Neutrophil (primary cell): ENCODE measurements at regions not wholly inside any gene's neighbourhood (a gene's known extent, or its start where the extent isn't known, plus 50 kb on each side); places are given as distances from the start of the nearest gene placed in this dataset.

Source experiments
- H3K27ac ChIP-seq: fragments of 200-600 bp; sonication (generic); 2 replicates; pipeline ENCODE4 v1.5.1; 2016; ENCODE audit warnings: mild to moderate bottlenecking, moderate library complexity
- H3K27me3 ChIP-seq: fragments of 200-600 bp; sonication (generic); 2 replicates; pipeline ENCODE4 v1.6.0; 2016; ENCODE audit warnings: mild to moderate bottlenecking
- H3K36me3 ChIP-seq: fragments of 200-600 bp; sonication (generic); 2 replicates; pipeline ENCODE4 v1.5.1; 2017
- H3K4me1 ChIP-seq, 2 experiments: fragments of 200-600 bp in 1 of 2; sonication (generic) in 1 of 2; 1 replicate in 1 of 2; 2 replicates in 1 of 2; pipeline versions ENCODE4 v1.5.1 to v1.6.1; 2013 to 2016; ENCODE audit warnings: low read depth in 1 of 2, low read length in 1 of 2, mild to moderate bottlenecking in 1 of 2, moderate library complexity in 1 of 2; ENCODE audit not compliant: control insufficient read depth in 1 of 2, insufficient read depth in 1 of 2
- H3K4me3 ChIP-seq, 2 experiments: fragments of 200-600 bp in 1 of 2; sonication (generic) in 1 of 2; 1 replicate in 1 of 2; 2 replicates in 1 of 2; pipeline ENCODE4 v1.5.1; 2013 to 2016; ENCODE audit warnings: low read depth in 1 of 2, low read length in 1 of 2, mild to moderate bottlenecking in 1 of 2, moderate library complexity in 1 of 2
- H3K9me3 ChIP-seq: fragments of 200-600 bp; sonication (generic); 2 replicates; pipeline ENCODE4 v1.5.1; 2016
- TF ChIP-seq, protein P1 (sequence below): fragments of 200-600 bp; sonication (generic); IDR thresholded peaks from 2 replicates; pipeline ENCODE4 v1.5.1; 2016; ENCODE audit warnings: antibody characterized with exemption

GRCh38 chr11:134506046-134506445 is 94.0 kb upstream of the B3GAT1 start:
- H3K9me3 ChIP-seq: no peaks in the 10 kb centered on the region
- H3K4me3 ChIP-seq: no peak overlapping the region
- H3K4me1 ChIP-seq: no peaks in the 10 kb centered on the region
- no peaks in the 10 kb centered on the region for H3K36me3 ChIP-seq
- no peaks in the 10 kb centered on the region for H3K27me3 ChIP-seq
- TF ChIP-seq, protein P1, sequence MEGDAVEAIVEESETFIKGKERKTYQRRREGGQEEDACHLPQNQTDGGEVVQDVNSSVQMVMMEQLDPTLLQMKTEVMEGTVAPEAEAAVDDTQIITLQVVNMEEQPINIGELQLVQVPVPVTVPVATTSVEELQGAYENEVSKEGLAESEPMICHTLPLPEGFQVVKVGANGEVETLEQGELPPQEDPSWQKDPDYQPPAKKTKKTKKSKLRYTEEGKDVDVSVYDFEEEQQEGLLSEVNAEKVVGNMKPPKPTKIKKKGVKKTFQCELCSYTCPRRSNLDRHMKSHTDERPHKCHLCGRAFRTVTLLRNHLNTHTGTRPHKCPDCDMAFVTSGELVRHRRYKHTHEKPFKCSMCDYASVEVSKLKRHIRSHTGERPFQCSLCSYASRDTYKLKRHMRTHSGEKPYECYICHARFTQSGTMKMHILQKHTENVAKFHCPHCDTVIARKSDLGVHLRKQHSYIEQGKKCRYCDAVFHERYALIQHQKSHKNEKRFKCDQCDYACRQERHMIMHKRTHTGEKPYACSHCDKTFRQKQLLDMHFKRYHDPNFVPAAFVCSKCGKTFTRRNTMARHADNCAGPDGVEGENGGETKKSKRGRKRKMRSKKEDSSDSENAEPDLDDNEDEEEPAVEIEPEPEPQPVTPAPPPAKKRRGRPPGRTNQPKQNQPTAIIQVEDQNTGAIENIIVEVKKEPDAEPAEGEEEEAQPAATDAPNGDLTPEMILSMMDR: no peak
- H3K27ac ChIP-seq: no peak overlapping the region

- Histone ChIP-seq H3K36me3 (no peaks in the 10 kb centered on the region), H3K27me3 (no peaks in the 10 kb centered on the region), H3K4me1 (no peaks in the 10 kb centered on the region), H3K9me3 (no peaks in the 10 kb centered on the region), H3K27ac (no peak overlapping the region), H3K4me3 (no peak overlapping the region)
- TF ChIP-seq, protein P1: no peak
These were observed 93.1 kb upstream of the B3GAT1 start for GRCh38 chr11:134505125-134505524.

- H3K36me3 ChIP-seq: no peaks in the 10 kb centered on the region
- H3K27me3 ChIP-seq: no peaks in the 10 kb centered on the region
- no peaks in the 10 kb centered on the region for H3K4me1 ChIP-seq
- TF ChIP-seq, protein P1: no peak
- no peak overlapping the region for H3K27ac ChIP-seq
- no peaks in the 10 kb centered on the region for H3K9me3 ChIP-seq
- H3K4me3 ChIP-seq: no peak overlapping the region
These were observed 92.3 kb upstream of the B3GAT1 start for GRCh38 chr11:134504146-134504905.

GRCh38 chr11:134503596-134503995 is 91.6 kb upstream of the B3GAT1 start:
- no peak overlapping the region for H3K4me3 ChIP-seq
- H3K27me3 ChIP-seq: no peaks in the 10 kb centered on the region
- no peak overlapping the region for H3K27ac ChIP-seq
- H3K36me3 ChIP-seq: no peaks in the 10 kb centered on the region
- TF ChIP-seq, protein P1: no peak
- no peaks in the 10 kb centered on the region for H3K9me3 ChIP-seq
- H3K4me1 ChIP-seq: no peaks in the 10 kb centered on the region

DNA sequence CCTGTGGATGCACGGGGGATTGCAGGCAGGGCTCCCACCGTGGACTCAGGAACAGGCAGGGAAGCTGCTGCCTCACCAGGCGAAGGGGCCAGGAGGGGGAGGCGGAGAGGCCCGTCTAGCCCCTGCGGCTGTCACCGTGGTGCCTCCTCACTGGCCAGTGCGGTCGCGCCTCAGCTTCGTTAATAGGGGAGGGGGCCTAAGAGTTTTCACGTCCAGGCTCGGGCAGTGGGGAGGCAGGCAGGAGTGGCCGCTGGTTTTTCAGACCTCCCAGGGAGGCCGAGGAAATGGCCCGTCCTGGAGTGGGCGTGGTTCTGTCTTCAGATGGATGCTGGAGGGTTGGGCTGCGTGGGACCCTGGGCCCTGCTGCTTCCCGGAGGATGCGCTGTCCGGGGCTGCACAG is 91.1 kb upstream of the B3GAT1 start:
- no peak overlapping the region for H3K27ac ChIP-seq
- TF ChIP-seq, protein P1: no peak
- H3K36me3 ChIP-seq: no peaks in the 10 kb centered on the region
- no peaks in the 10 kb centered on the region for H3K9me3 ChIP-seq
- H3K27me3 ChIP-seq: no peaks in the 10 kb centered on the region
- H3K4me1 ChIP-seq: no peaks in the 10 kb centered on the region
- H3K4me3 ChIP-seq: no peak overlapping the region
